ENCODE measurements at regions not wholly inside any gene's neighbourhood (a gene's known extent, or its start where the extent isn't known, plus 50 kb on each side); places are given as distances from the start of the nearest gene placed in this dataset.

- H3K4me3 ChIP-seq (ENCODE audit: low read length), result no peak overlapping the region
- H3K4me2 ChIP-seq (ENCODE audit: low read length), result no peak overlapping the region
- peaks cover 44% of the 10 kb centered on the region for H3K4me1 ChIP-seq (ENCODE audit: control insufficient read depth, insufficient read depth, low read length)
- no peaks in the 10 kb centered on the region for H3K27me3 ChIP-seq (ENCODE audit: control insufficient read depth, insufficient read depth, low read length)
- H3K9me3 ChIP-seq (replicated peaks; ENCODE audit: low read length), result no peaks in the 10 kb centered on the region
- H3K9ac ChIP-seq (ENCODE audit: low read depth, low read length), result no peak overlapping the region
- H3K36me3 ChIP-seq (ENCODE audit: insufficient read depth, low read length), result no peaks in the 10 kb centered on the region
Observed at GRCh38 chr4:156493858-156494257, 477.7 kb downstream of the PDGFC start.

DNA sequence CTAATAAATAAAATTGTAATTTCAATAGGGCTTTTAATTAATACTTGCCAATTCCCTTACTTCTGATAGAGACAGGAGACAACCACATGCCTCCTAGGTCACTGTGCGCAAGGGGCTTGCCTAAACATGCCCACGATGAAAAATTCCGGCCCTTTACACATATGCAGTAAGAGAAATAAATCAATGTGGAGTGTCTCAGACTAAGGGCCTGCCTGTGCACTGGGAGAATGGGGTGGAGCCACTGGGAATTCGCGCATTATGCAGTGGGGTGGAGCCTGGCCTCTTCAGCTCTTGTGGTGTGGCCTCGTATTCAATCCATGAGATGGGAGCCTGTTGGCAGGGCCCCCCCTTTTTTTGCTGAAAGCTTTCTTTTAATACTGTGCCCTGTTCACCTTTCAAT, 484.5 kb downstream of the PDGFC start:
- H3K36me3 ChIP-seq (ENCODE audit: insufficient read depth, low read length), result no peaks in the 10 kb centered on the region
- no peak overlapping the region for H3K4me2 ChIP-seq (ENCODE audit: low read length)
- no peaks in the 10 kb centered on the region for H3K4me1 ChIP-seq (ENCODE audit: control insufficient read depth, insufficient read depth, low read length)
- no peak overlapping the region for H3K4me3 ChIP-seq (ENCODE audit: low read length)
- no peaks in the 10 kb centered on the region for H3K27me3 ChIP-seq (ENCODE audit: control insufficient read depth, insufficient read depth, low read length)
- no peak overlapping the region for H3K9ac ChIP-seq (ENCODE audit: low read depth, low read length)
- H3K9me3 ChIP-seq (replicated peaks; ENCODE audit: low read length), result no peaks in the 10 kb centered on the region

DNA sequence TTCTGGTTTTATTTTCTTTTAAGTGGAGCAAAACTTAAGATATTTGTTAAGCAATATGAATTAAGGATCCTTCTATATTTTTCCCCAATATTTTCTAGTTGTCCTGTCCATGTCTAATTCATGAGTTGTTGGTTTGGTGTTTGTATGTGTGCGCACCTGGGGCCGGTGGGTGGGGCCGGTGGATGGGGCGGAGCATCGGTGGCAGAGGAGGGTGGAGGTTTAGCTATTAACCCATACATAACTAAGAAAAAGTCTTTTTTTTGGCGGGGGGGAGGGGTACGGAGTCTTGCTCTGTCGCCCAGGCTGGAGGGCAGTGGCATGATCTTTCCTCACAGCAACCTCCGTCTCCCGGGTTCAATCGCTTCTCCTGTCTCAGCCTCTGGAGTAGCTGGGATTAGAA, 489.8 kb downstream of the PDGFC start:
- Histone ChIP-seq H3K4me1 (ENCODE audit: control insufficient read depth, insufficient read depth, low read length) (peaks cover 11% of the 10 kb centered on the region), H3K27me3 (ENCODE audit: control insufficient read depth, insufficient read depth, low read length) (no peaks in the 10 kb centered on the region), H3K4me2 (ENCODE audit: low read length) (no peak overlapping the region), H3K9me3 (replicated peaks; ENCODE audit: low read length) (no peaks in the 10 kb centered on the region), H3K36me3 (ENCODE audit: insufficient read depth, low read length) (no peaks in the 10 kb centered on the region), H3K9ac (ENCODE audit: low read depth, low read length) (no peak overlapping the region), H3K4me3 (ENCODE audit: low read length) (no peak overlapping the region)

- Histone ChIP-seq H3K4me2 (ENCODE audit: low read length) (no peak overlapping the region), H3K36me3 (ENCODE audit: insufficient read depth, low read length) (no peaks in the 10 kb centered on the region), H3K4me3 (ENCODE audit: low read length) (no peak overlapping the region), H3K9me3 (replicated peaks; ENCODE audit: low read length) (no peaks in the 10 kb centered on the region), H3K4me1 (ENCODE audit: control insufficient read depth, insufficient read depth, low read length) (peaks cover 30% of the 10 kb centered on the region), H3K9ac (ENCODE audit: low read depth, low read length) (no peak overlapping the region), H3K27me3 (ENCODE audit: control insufficient read depth, insufficient read depth, low read length) (no peaks in the 10 kb centered on the region)
Observed at GRCh38 chr4:156477636-156478035, 494.0 kb downstream of the PDGFC start.

- Histone ChIP-seq H3K4me2 (ENCODE audit: low read length) (peak overlapping the region; percentile 41), H3K4me3 (ENCODE audit: low read length) (no peak overlapping the region), H3K4me1 (ENCODE audit: control insufficient read depth, insufficient read depth, low read length) (peaks cover 34% of the 10 kb centered on the region), H3K9me3 (replicated peaks; ENCODE audit: low read length) (no peaks in the 10 kb centered on the region), H3K9ac (ENCODE audit: low read depth, low read length) (peak overlapping the region; percentile 77), H3K27me3 (ENCODE audit: control insufficient read depth, insufficient read depth, low read length) (no peaks in the 10 kb centered on the region), H3K36me3 (ENCODE audit: insufficient read depth, low read length) (no peaks in the 10 kb centered on the region)
Observed at GRCh38 chr4:156476359-156476758, 495.2 kb downstream of the PDGFC start.

GRCh38 chr4:156475322-156475721, 496.3 kb downstream of the PDGFC start:
- Histone ChIP-seq H3K4me2 (ENCODE audit: low read length) (no peak overlapping the region), H3K4me1 (ENCODE audit: control insufficient read depth, insufficient read depth, low read length) (peaks cover 34% of the 10 kb centered on the region), H3K4me3 (ENCODE audit: low read length) (no peak overlapping the region), H3K27me3 (ENCODE audit: control insufficient read depth, insufficient read depth, low read length) (no peaks in the 10 kb centered on the region), H3K9me3 (replicated peaks; ENCODE audit: low read length) (no peaks in the 10 kb centered on the region), H3K36me3 (ENCODE audit: insufficient read depth, low read length) (no peaks in the 10 kb centered on the region), H3K9ac (ENCODE audit: low read depth, low read length) (peak overlapping the region; percentile 77)

DNA sequence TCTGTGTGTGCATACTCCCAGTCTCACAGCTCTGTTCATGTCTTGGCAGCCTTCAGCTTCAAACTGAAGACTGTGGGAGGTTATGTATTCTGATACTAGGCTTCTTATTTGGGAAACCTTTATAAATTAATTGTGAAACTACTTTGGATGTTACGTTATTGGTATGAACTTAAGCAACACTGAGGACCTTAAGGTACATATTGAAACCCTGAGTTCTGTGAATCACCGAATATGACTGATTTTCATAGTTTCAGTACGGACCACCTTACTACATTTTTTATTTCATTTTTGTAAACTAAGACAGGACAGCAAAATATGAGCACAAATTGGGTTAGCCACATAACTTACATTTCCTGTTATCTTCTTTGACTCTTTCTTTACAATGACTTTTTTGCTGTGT, 498.4 kb downstream of the PDGFC start:
- Histone ChIP-seq H3K9ac (ENCODE audit: low read depth, low read length) (no peak overlapping the region), H3K9me3 (replicated peaks; ENCODE audit: low read length) (no peaks in the 10 kb centered on the region), H3K4me1 (ENCODE audit: control insufficient read depth, insufficient read depth, low read length) (peaks cover 34% of the 10 kb centered on the region), H3K27me3 (ENCODE audit: control insufficient read depth, insufficient read depth, low read length) (no peaks in the 10 kb centered on the region), H3K4me3 (ENCODE audit: low read length) (no peak overlapping the region), H3K36me3 (ENCODE audit: insufficient read depth, low read length) (no peaks in the 10 kb centered on the region), H3K4me2 (ENCODE audit: low read length) (no peak overlapping the region)

- Histone ChIP-seq H3K9me3 (replicated peaks; ENCODE audit: low read length) (no peaks in the 10 kb centered on the region), H3K4me1 (ENCODE audit: control insufficient read depth, insufficient read depth, low read length) (peaks cover 31% of the 10 kb centered on the region), H3K4me2 (ENCODE audit: low read length) (no peak overlapping the region), H3K27me3 (ENCODE audit: control insufficient read depth, insufficient read depth, low read length) (no peaks in the 10 kb centered on the region), H3K4me3 (ENCODE audit: low read length) (no peak overlapping the region), H3K36me3 (ENCODE audit: insufficient read depth, low read length) (no peaks in the 10 kb centered on the region), H3K9ac (ENCODE audit: low read depth, low read length) (no peak overlapping the region)
Observed at GRCh38 chr4:156472624-156473023, 499.0 kb downstream of the PDGFC start.

- Histone ChIP-seq H3K9ac (ENCODE audit: low read depth, low read length) (no peak overlapping the region), H3K36me3 (ENCODE audit: insufficient read depth, low read length) (no peaks in the 10 kb centered on the region), H3K4me3 (ENCODE audit: low read length) (no peak overlapping the region), H3K4me2 (ENCODE audit: low read length) (no peak overlapping the region), H3K27me3 (ENCODE audit: control insufficient read depth, insufficient read depth, low read length) (no peaks in the 10 kb centered on the region), H3K9me3 (replicated peaks; ENCODE audit: low read length) (no peaks in the 10 kb centered on the region), H3K4me1 (ENCODE audit: control insufficient read depth, insufficient read depth, low read length) (no peaks in the 10 kb centered on the region)
Observed at GRCh38 chr4:156459584-156459983, 505.9 kb upstream of the CTSO start.

DNA sequence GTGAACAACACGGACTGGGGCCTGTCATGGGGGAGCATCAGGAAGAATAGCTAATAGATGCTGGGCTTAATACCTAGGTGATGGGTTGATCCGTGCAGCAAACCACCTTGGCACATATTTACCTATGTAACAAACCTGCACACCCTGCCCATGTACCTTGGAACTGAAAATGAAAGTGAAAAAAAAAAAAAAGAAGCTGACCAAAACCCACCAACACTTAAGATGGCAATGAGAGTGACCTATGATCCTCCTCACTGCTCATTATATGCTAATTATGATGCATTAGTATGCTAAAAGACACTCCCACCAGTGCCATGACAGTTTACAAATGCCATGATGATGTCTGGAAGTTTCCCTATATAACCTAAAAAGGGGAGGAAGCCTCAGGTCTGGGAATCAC, 503.2 kb upstream of the CTSO start:
- H3K9me3 ChIP-seq (replicated peaks; ENCODE audit: low read length), result no peaks in the 10 kb centered on the region
- H3K4me2 ChIP-seq (ENCODE audit: low read length), result no peak overlapping the region
- no peak overlapping the region for H3K4me3 ChIP-seq (ENCODE audit: low read length)
- no peaks in the 10 kb centered on the region for H3K36me3 ChIP-seq (ENCODE audit: insufficient read depth, low read length)
- no peaks in the 10 kb centered on the region for H3K27me3 ChIP-seq (ENCODE audit: control insufficient read depth, insufficient read depth, low read length)
- no peaks in the 10 kb centered on the region for H3K4me1 ChIP-seq (ENCODE audit: control insufficient read depth, insufficient read depth, low read length)
- no peak overlapping the region for H3K9ac ChIP-seq (ENCODE audit: low read depth, low read length)

DNA sequence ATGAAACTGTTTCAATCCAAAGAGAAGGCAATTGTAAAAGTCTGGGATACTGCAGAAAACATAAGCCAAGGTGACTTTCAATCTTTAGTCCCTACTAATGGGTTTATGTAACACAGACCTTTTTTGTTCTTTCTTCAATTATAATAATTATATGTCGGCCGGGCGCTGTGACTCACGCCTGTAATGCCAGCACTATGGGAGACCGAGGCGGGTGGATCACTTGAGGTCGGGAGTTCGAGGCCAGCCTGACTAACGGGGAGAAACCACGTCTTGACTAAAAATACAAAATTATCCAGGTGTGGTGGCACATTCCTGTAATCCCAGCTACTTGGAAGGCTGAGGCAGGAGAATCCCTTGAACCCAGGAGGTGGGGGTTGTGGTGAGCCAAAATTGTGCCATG, 489.8 kb upstream of the CTSO start:
- Histone ChIP-seq H3K4me2 (ENCODE audit: low read length) (no peak overlapping the region), H3K9ac (ENCODE audit: low read depth, low read length) (no peak overlapping the region), H3K27me3 (ENCODE audit: control insufficient read depth, insufficient read depth, low read length) (no peaks in the 10 kb centered on the region), H3K4me1 (ENCODE audit: control insufficient read depth, insufficient read depth, low read length) (no peaks in the 10 kb centered on the region), H3K36me3 (ENCODE audit: insufficient read depth, low read length) (no peaks in the 10 kb centered on the region), H3K9me3 (replicated peaks; ENCODE audit: low read length) (no peaks in the 10 kb centered on the region), H3K4me3 (ENCODE audit: low read length) (no peak overlapping the region)

- H3K27me3 ChIP-seq (ENCODE audit: control insufficient read depth, insufficient read depth, low read length), result no peaks in the 10 kb centered on the region
- no peak overlapping the region for H3K4me2 ChIP-seq (ENCODE audit: low read length)
- H3K9ac ChIP-seq (ENCODE audit: low read depth, low read length), result no peak overlapping the region
- no peak overlapping the region for H3K4me3 ChIP-seq (ENCODE audit: low read length)
- H3K9me3 ChIP-seq (replicated peaks; ENCODE audit: low read length), result no peaks in the 10 kb centered on the region
- H3K36me3 ChIP-seq (ENCODE audit: insufficient read depth, low read length), result no peaks in the 10 kb centered on the region
- H3K4me1 ChIP-seq (ENCODE audit: control insufficient read depth, insufficient read depth, low read length), result no peaks in the 10 kb centered on the region
Observed at GRCh38 chr4:156442912-156443311, 489.2 kb upstream of the CTSO start.
